Astrocyte (in vitro differentiated cells and primary cell): ENCODE measurements at regions not wholly inside any gene's neighbourhood (a gene's known extent, or its start where the extent isn't known, plus 50 kb on each side); places are given as distances from the start of the nearest gene placed in this dataset.

Experiments
- CTCF ChIP-seq: IDR thresholded peaks from 2 replicates; pipeline ENCODE4 v1.5.1; 2011; ENCODE audit warnings: low read depth, mild to moderate bottlenecking, inconsistent platforms, low read length, moderate library complexity; ENCODE audit not compliant: insufficient read depth
- EZH2 ChIP-seq: IDR thresholded peaks from 2 replicates; pipeline ENCODE4 v1.6.1; 2012; ENCODE audit warnings: mild to moderate bottlenecking, low read length, inconsistent platforms; ENCODE audit not compliant: insufficient read depth

GRCh38 chr18:30444544-30444943 is 598.0 kb downstream of the DSC3 start:
- TF ChIP-seq CTCF (no peak), EZH2 (no peak)
